ENCODE measurements at regions not wholly inside any gene's neighbourhood (a gene's known extent, or its start where the extent isn't known, plus 50 kb on each side); places are given as distances from the start of the nearest gene placed in this dataset.

GRCh38 chr20:55761100-55761499 lies 244.2 kb downstream of the CBLN4 start:
- H3K4me1 Mint-ChIP-seq: no peaks in the 10 kb centered on the region
- no peaks in the 10 kb centered on the region for H3K27me3 ChIP-seq (ENCODE audit: insufficient read depth, low read length)
- H2BK20ac ChIP-seq (ENCODE audit: low read depth, low read length, poor library complexity, severe bottlenecking): no peak overlapping the region
- no peak overlapping the region for H3T11ph ChIP-seq (ENCODE audit: low read length)
- H3K4me2 ChIP-seq (ENCODE audit: insufficient read depth, insufficient read length, low read length): no peak overlapping the region
- no peak overlapping the region for H3K4ac ChIP-seq (ENCODE audit: low read depth, low read length)
- no peak overlapping the region for H3K27ac ChIP-seq (ENCODE audit: insufficient read length, low read depth, low read length)
- H3K23ac ChIP-seq (ENCODE audit: insufficient read length, low read depth, low read length): no peak overlapping the region
- no peak overlapping the region for H3K14ac ChIP-seq (ENCODE audit: insufficient read depth, low read length)
- no peaks in the 10 kb centered on the region for H3K23me2 ChIP-seq (ENCODE audit: insufficient read length, low read depth, low read length, poor library complexity, severe bottlenecking)
- H2AFZ ChIP-seq (ENCODE audit: low read length): no peak overlapping the region
- no peak overlapping the region for H2BK120ac ChIP-seq (ENCODE audit: low read depth, low read length, poor library complexity, severe bottlenecking)
- WGBS (ENCODE audit: extremely low coverage, insufficient read length, low lambda C conversion rate): no CpG with 5 or more reads among the region's 3 CpGs
- peaks cover 8% of the 10 kb centered on the region for H3K9me3 ChIP-seq (ENCODE audit: control insufficient read depth, low read depth, low read length)
- H4K20me1 ChIP-seq (ENCODE audit: control insufficient read depth, insufficient read depth, insufficient read length): no peaks in the 10 kb centered on the region
- no peak overlapping the region for H2BK5ac ChIP-seq (ENCODE audit: insufficient read length, low read length)
- H3K56ac ChIP-seq (ENCODE audit: insufficient read length, low read depth, low read length): no peak overlapping the region
- H2BK12ac ChIP-seq (ENCODE audit: insufficient read length, low read depth, low read length): no peak overlapping the region
- H3K27ac Mint-ChIP-seq: no peak overlapping the region
- no peak overlapping the region for H4K5ac ChIP-seq (ENCODE audit: insufficient read length, low read depth, low read length)
- no peak for DNase-seq
- no peak for TF ChIP-seq CTCF (conservative IDR thresholded peaks at IDR 0.05)
- no peak overlapping the region for H3K18ac ChIP-seq (ENCODE audit: insufficient read length, low read depth, low read length)
- no peak overlapping the region for H4K91ac ChIP-seq (ENCODE audit: insufficient read length, low read depth, low read length)
- peaks cover 41 to 83% of the 10 kb centered on the region in 2 experiments for H3K9me3 Mint-ChIP-seq
- H3K79me2 ChIP-seq (ENCODE audit: insufficient read depth, low read length): no peaks in the 10 kb centered on the region
- no peak overlapping the region for H4K8ac ChIP-seq (replicated peaks; ENCODE audit: insufficient read length, low read depth, low read length)
- no peak overlapping the region for H2AK5ac ChIP-seq (ENCODE audit: insufficient read length, low read length)
- H3K79me1 ChIP-seq (ENCODE audit: insufficient read depth, low read depth, low read length, poor library complexity, severe bottlenecking): no peaks in the 10 kb centered on the region
- no peak overlapping the region for H3K4me3 Mint-ChIP-seq
- H3K27me3 Mint-ChIP-seq (ENCODE audit: low read depth): peaks cover 3% of the 10 kb centered on the region
- H3K4me1 ChIP-seq (ENCODE audit: insufficient read depth, low read length): no peaks in the 10 kb centered on the region
- H3K36me3 Mint-ChIP-seq (ENCODE audit: insufficient read depth in 1 of 3, low read depth in 3 of 3): peaks cover 11 to 40% (median 26%) of the 10 kb centered on the region in 3 experiments; a peak in 6 of 7 replicates
- H2BK15ac ChIP-seq (ENCODE audit: low read depth, low read length): no peak overlapping the region
- no peak overlapping the region for H3K9ac ChIP-seq (ENCODE audit: extremely low read depth, insufficient read length, low read length)

All from H9 (cell line).